Hepatocyte (in vitro differentiated cells): ENCODE measurements at regions not wholly inside any gene's neighbourhood (a gene's known extent, or its start where the extent isn't known, plus 50 kb on each side); places are given as distances from the start of the nearest gene placed in this dataset.

Source experiments
- CTCF ChIP-seq: fragments of 200-600 bp; sonication (generic); IDR thresholded peaks from 2 replicates; pipeline ENCODE4 v1.5.1; 2016; ENCODE audit warnings: antibody characterized with exemption, mild to moderate bottlenecking; ENCODE audit not compliant: poor library complexity
- EZH2 ChIP-seq: fragments of 200-600 bp; sonication (generic); IDR thresholded peaks from 2 replicates; pipeline ENCODE4 v1.6.1; 2016; ENCODE audit warnings: antibody characterized with exemption, mild to moderate bottlenecking, borderline replicate concordance

DNA sequence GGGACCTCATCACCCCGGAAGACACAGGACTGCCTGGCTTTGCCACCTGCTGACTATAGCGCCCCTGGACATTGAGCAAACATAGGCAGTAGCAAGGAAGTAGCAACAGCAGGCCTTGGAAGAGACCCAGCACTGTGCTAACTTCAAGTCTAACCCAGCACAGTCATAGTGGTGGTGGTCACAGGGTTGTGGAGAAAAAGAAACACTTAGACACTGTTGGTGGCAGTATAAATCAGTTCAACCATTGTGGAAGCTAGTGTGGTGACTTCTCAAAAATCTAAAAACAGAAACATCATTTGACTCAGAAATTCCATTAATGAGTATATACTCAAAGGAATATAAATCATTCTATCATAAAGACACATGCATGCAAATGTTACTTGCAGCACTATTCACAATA, 874.0 kb upstream of the EPHA5 start:
- TF ChIP-seq CTCF (no peak), EZH2 (no peak)
